ENCODE measurements at regions not wholly inside any gene's neighbourhood (a gene's known extent, or its start where the extent isn't known, plus 50 kb on each side); places are given as distances from the start of the nearest gene placed in this dataset.

DNA sequence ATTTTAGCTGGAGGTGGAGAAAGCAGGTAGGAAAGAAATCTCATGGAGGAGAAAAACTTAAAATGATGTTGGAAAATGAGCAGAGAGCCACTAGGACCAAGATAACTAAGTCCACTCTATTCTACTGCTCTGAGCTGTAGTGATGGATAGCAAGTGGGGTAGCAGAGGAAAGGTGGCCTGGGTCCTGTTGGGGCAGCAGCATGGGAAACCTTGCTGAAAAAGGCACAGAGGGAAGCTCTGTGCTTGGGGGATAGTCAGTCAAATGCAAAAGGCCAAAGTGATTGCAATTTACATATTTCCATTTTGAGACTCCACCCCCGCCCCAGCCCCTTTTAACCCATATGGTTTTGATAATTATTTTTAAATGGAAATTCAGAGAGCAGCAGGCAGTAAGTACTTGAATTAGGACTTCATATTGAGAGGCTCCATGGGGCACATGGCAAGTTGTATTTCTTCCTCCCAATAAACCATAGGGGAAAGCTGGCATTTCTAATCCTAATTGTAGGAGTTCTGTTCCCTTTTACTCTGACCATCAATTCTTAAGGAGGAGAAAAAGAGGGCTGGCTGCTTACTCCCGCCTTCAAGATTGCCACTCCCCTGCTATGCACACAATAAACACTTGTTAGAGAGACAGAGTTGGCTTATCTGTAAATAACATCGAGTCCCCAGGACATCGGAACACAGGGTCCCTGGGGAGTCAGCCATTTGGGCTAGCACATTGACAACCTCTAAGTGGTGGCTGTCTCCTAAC, 1341.5 kb upstream of the TENM4 start:
- TF ChIP-seq POLR2A (IDR thresholded peaks at IDR 0.05) = no peak
- TF ChIP-seq, protein P1, sequence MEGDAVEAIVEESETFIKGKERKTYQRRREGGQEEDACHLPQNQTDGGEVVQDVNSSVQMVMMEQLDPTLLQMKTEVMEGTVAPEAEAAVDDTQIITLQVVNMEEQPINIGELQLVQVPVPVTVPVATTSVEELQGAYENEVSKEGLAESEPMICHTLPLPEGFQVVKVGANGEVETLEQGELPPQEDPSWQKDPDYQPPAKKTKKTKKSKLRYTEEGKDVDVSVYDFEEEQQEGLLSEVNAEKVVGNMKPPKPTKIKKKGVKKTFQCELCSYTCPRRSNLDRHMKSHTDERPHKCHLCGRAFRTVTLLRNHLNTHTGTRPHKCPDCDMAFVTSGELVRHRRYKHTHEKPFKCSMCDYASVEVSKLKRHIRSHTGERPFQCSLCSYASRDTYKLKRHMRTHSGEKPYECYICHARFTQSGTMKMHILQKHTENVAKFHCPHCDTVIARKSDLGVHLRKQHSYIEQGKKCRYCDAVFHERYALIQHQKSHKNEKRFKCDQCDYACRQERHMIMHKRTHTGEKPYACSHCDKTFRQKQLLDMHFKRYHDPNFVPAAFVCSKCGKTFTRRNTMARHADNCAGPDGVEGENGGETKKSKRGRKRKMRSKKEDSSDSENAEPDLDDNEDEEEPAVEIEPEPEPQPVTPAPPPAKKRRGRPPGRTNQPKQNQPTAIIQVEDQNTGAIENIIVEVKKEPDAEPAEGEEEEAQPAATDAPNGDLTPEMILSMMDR (IDR thresholded peaks at IDR 0.05 in 4 of 5, conservative IDR thresholded peaks at IDR 0.05 in 1 of 5) = no peak

All from gastrocnemius medialis (tissue), 4 donors.